K562 (cell line): ENCODE measurements at regions not wholly inside any gene's neighbourhood (a gene's known extent, or its start where the extent isn't known, plus 50 kb on each side); places are given as distances from the start of the nearest gene placed in this dataset.
A peak's percentile ranks its signal among the peaks of the same experiment; 100 is the strongest.

Source experiments
- ARID4B ChIP-seq: sonication (generic); formaldehyde crosslinking; IDR thresholded peaks from 2 replicates; pipeline ENCODE4 v1.8.0; 2022; ENCODE audit warnings: mild to moderate bottlenecking, missing genetic modification reagents
- DLX4 ChIP-seq: fragments of 250-450 bp; sonication (Bioruptor Pico); IDR thresholded peaks from 2 replicates; pipeline ENCODE4 v1.6.1; 2021; ENCODE audit warnings: mild to moderate bottlenecking
- ELF2 ChIP-seq: fragments of 250-450 bp; sonication (Bioruptor Pico); IDR thresholded peaks from 2 replicates; pipeline ENCODE4 v1.5.0; 2021; ENCODE audit warnings: mild to moderate bottlenecking
- EZH2 ChIP-seq: IDR thresholded peaks from 2 replicates; pipeline ENCODE4 v1.6.1; 2012; ENCODE audit warnings: low read depth, mild to moderate bottlenecking, inconsistent platforms, low read length, borderline replicate concordance
- KLF6 ChIP-seq: fragments of 250-450 bp; sonication (Bioruptor Pico); IDR thresholded peaks from 2 replicates; pipeline ENCODE4 v1.4.0; 2020; ENCODE audit warnings: mild to moderate bottlenecking, moderate library complexity, borderline replicate concordance
- MTF1 ChIP-seq: fragments of 250-450 bp; sonication (Bioruptor Pico); IDR thresholded peaks from 2 replicates; pipeline ENCODE4 v1.9.0; 2021; ENCODE audit warnings: moderate library complexity, mild to moderate bottlenecking, inconsistent platforms, borderline replicate concordance
- NFIC ChIP-seq: fragments of 450-650 bp; IDR thresholded peaks from 2 replicates; pipeline ENCODE4 v1.6.1; 2017; ENCODE audit warnings: mild to moderate bottlenecking, inconsistent platforms
- NRF1 ChIP-seq, 2 experiments: fragments of 450-650 bp; IDR thresholded peaks in 1 of 2; conservative IDR thresholded peaks in 1 of 2; 2 replicates each; pipeline ENCODE4 v1.6.1; 2014; ENCODE audit warnings: mild to moderate bottlenecking in 2 of 2
- PCBP2 ChIP-seq: fragments of 200-400 bp; formaldehyde crosslinking; IDR thresholded peaks from 2 replicates; pipeline ENCODE4 v1.6.1; 2018; ENCODE audit warnings: low read length, low read depth, mild to moderate bottlenecking, moderate library complexity; ENCODE audit not compliant: poor library complexity, severe bottlenecking
- RBM15 ChIP-seq: fragments of 200-400 bp; formaldehyde crosslinking; IDR thresholded peaks from 2 replicates; pipeline ENCODE4 v1.6.1; 2018; ENCODE audit warnings: mild to moderate bottlenecking, low read length, moderate library complexity; ENCODE audit not compliant: insufficient read depth
- RBM25 ChIP-seq: fragments of 200-400 bp; formaldehyde crosslinking; IDR thresholded peaks from 2 replicates; pipeline ENCODE4 v1.6.1; 2018; ENCODE audit warnings: low read length, low read depth, moderate library complexity; ENCODE audit not compliant: severe bottlenecking
- ZNF318 ChIP-seq, 2 experiments: fragments of 450-650 bp; IDR thresholded peaks; 2 replicates each; pipeline ENCODE4 v1.6.1; 2016; ENCODE audit warnings: mild to moderate bottlenecking in 2 of 2, borderline replicate concordance in 1 of 2, low read depth in 1 of 2, moderate library complexity in 1 of 2
- ZNF408 ChIP-seq: fragments of 250-450 bp; sonication (Bioruptor Pico); IDR thresholded peaks from 2 replicates; pipeline ENCODE4 v1.4.0; 2020; ENCODE audit warnings: low read depth, mild to moderate bottlenecking, moderate library complexity
- ZNF551 ChIP-seq: fragments of 250-450 bp; sonication (Bioruptor Pico); IDR thresholded peaks from 2 replicates; pipeline ENCODE4 v1.5.0; 2021; ENCODE audit warnings: mild to moderate bottlenecking, moderate library complexity

- TF ChIP-seq KLF6 (no peak), ZNF318 (IDR thresholded peaks at IDR 0.05; ENCODE audit: borderline replicate concordance in 1 of 2, low read depth in 1 of 2) (no peak), PCBP2 (no peak), MTF1 (CRISPR knock-in tag) (no peak), RBM15 (no peak), NRF1 (conservative IDR thresholded peaks at IDR 0.05 in 1 of 2, IDR thresholded peaks at IDR 0.05 in 1 of 2) (peak; percentile 64 to 75), DLX4 (no peak), ZNF551 (CRISPR knock-in tag) (no peak), EZH2 (no peak), RBM25 (no peak), NFIC (no peak), ARID4B (CRISPR knock-in tag) (0 out of 2 replicates have a peak, but pooled peaks have one; percentile 11), ELF2 (CRISPR knock-in tag) (no peak), ZNF408 (CRISPR knock-in tag) (no peak)
Measured at GRCh38 chr16:85321509-85322271, 209.4 kb upstream of the CIBAR2 start (continued).
